HG02938 (cell line): ENCODE measurements at regions not wholly inside any gene's neighbourhood (a gene's known extent, or its start where the extent isn't known, plus 50 kb on each side); places are given as distances from the start of the nearest gene placed in this dataset.

Experiments used
- ATAC-seq: cut with Tn5 transposase; IDR thresholded peaks from one replicate; pipeline ENCODE4 v1.9.1; 2021; ENCODE audit warnings: mild to moderate bottlenecking, moderate library complexity; ENCODE audit not compliant: unreplicated experiment

DNA sequence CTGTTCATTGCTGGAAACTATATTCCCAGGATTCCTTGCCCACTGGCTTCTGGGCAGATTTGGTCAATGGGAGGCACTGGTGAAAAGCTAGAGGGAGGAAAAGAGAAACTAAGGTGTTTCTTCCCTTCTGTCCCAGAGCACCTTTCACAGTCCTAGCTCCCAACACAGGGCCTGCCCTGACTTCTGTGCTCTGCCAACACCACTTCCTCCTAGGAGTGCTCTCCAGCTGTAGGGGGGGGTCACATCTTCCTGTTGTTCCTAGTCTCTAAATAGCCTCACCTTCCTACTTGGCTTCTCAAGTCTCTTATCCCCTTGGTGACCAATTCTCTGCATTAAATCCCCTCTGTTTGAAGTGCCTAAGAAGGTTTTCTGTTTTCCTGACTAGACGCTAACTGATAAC lies 115.4 kb downstream of the ADRB2 start:
- no peak for ATAC-seq

DNA sequence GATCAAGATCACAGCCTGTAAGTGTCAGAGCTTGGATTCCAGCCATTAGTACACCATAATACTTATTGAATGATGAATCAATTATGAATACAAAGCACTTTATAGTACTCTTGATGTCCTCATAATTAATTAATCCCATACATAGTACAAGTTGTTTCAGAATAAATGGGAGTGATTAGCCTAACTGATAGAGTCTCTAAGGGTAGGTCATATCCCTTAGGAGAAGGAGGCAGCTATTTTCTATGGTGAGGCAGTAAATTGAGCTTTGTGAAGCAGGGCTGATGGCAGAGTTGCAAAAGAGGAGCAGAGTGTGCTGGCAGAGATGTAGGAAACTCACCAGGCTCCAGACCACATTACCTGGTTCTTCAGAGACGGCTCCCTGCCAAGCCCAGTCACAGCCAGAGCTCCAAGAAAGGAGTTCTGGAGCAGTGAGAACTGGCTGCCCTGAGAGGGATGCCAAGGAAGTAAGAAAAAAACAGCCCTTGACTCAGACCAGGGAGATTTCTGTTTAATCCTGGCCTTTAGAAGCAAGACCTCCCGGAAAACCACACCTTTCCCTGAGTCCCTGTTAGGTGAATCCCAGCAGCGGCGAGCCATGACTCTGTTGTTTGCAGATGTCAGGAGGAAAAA lies 112.9 kb downstream of the SH3TC2 start:
- ATAC-seq = no peak

DNA sequence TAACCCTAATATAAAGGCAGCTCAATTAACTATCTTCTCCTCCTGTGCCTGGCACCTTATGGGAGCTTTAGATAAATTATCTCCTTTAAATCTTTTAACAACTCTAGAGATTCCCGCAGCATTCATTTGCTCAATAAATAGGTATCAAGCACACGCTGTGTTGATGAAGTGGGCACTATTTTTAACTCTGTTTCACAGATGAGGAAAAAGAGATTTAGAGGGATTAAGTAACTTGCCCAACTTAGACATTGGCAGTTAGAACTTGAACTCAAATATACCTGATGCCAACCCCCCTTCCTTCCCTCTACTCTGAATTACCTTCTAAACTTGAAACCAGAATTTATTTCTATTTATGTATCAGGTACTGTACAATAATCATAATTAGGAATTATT lies 112.4 kb downstream of the SH3TC2 start:
- ATAC-seq = no peak

DNA sequence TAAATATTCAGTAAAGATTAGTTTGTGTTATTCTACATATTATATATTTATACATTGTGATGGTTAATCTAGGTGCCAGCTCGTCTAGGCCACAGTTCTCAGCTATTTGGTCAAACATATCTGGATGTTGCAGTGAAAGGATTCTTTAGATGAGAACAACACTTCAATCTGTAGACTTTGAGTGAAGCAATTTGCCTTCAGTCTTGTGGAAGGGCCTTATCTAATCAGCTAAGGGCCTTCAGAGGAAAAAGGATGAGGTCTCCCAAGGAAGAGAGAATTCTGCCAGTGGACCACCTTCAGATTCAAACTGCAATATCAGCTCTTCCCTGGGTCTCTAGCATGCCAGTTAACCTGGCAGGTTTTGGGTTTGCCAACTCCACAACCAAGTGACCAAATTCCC lies 112.0 kb downstream of the SH3TC2 start:
- ATAC-seq = no peak

- no peak for ATAC-seq
Observed at GRCh38 chr5:148951612-148952011, 111.2 kb downstream of the SH3TC2 start.

DNA sequence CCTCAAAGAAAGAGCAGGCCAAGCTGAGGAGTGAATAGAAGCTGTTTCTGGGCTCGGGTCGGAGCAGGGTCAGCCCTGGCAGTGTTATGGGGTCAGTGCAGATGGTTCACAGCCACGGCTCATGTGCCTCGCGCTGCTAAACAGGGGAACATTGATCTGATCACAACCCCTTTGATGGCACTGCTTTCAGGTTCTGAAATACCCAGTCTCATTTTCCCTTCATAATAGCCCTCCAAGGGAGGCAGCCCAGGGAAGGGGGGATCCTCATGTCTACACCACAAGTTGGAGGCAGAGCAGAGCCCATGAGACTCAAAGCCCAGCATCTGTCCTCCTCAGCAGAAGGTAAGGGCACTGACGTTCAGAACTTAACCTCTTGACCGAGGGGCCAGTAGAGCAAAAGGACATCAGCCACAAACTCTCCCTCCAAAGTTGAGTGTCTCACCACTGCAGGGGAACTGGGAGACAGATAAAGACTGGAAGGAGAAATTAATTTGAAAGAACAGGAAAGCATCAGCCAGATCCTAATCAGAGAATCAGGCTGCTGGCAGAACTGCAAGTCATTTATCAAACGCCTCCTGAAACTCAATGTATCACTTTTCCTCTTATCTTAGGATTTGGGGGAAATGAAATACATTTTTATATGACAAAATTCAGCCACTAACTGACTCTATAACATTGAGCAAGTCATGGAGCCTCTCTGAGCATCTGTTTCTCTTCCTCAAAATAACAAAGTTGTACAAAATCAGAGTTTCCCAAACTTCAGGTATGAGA lies 110.6 kb downstream of the SH3TC2 start:
- ATAC-seq = no peak

DNA sequence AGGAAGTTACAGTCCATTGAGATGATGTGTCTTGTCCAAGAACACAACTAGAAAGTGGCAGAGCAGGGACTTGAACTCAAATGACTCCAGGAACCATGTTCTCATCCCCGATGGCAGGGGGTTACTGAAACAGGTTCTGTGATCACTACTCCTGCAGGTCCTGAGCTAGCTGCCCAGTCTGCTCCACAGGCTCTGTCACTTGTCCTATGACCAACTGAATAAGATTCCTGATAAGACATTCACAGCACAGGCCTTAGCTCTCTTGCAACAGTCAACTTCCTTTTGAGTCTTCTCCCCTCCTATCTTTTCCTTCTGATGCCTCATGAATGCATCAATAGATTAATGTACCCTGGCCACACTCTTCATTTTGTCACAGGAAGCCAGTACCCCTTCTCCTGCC lies 109.2 kb downstream of the SH3TC2 start:
- ATAC-seq = no peak
